CD4-positive, alpha-beta T cell treated with Interleukin-15 for 4 hours (primary cell): ENCODE measurements at regions not wholly inside any gene's neighbourhood (a gene's known extent, or its start where the extent isn't known, plus 50 kb on each side); places are given as distances from the start of the nearest gene placed in this dataset.

ENCODE experiments used
- DNase-seq: peaks from one replicate; pipeline ENCODE4 v3.0.0-alpha.2; 2020; ENCODE audit warnings: low spot score

DNA sequence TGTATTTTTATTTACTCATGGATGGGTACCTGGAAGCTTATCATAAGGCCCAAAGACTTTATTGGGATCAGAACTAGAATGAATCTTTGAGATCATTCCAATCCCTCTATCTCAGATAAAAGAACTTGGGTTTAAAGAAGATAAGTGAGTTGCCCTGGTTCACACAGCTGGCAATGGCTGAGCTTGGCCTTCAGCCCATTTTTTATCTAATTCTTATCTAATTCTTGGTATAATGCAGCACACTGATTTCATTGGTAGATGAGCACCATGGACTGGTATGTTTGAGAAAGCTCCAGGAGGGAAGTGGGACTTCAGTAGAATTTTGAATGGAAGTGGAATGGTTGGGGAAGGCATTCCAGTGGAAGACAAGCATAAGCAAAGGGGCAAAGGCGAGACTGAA lies 558.9 kb downstream of the REEP3 start:
- no peak for DNase-seq

DNA sequence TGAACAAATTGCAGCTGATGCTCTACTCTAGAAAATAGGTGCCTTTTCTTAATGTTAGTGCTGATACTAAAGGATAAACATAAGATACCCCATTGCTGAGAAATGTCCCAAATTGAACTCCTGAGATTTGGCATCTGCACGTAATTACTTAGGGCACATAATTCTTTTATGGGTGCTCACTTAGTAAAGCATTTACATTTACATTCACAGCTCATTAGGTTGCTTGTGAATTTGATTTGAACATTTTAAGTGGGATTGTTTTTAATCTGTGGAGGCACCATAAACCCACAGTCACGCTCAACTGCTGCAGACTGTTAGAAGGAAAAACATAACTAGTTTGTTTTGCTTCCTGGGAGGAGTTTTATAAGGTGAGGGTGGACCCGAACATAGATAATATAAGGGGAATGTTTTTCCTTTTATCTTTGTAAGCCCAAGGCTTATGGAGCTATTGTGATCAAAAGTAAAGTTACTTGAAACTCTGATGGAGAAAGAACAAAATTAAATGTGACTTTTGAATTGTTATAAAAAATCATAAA lies 560.8 kb downstream of the REEP3 start:
- DNase-seq: no peak

DNA sequence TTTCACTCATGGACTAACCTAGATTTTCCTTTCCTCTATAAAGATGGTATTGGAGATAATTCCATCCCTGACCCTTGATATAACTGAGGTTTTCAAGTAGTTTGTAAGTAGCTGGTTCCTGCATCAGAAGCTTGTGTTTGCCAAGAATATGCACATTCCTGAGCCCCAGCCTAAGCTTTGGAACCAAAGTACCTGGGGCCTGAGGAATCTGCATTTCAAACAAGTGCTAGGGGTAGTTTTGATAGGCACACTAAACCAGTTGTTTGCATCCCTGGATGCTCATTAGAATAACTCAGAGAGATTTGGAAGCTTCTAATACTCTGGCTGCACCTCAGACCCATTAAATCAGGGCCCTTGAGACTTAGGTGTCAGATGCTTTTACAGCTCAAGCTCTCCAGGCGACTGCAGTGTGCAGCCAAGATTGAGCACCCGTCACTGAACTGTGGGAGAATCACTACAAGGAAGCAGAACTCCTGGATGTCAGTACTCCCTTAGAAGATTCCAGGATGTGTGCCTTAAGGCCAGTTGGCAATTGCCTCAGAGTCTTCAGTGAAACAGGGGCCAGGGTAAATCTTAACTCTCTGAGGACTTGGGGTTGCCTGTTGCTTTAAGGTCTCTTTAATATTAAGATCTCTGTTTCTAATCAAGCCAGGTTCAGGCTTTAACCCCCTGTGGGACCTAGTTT lies 565.0 kb downstream of the REEP3 start:
- DNase-seq: no peak

DNA sequence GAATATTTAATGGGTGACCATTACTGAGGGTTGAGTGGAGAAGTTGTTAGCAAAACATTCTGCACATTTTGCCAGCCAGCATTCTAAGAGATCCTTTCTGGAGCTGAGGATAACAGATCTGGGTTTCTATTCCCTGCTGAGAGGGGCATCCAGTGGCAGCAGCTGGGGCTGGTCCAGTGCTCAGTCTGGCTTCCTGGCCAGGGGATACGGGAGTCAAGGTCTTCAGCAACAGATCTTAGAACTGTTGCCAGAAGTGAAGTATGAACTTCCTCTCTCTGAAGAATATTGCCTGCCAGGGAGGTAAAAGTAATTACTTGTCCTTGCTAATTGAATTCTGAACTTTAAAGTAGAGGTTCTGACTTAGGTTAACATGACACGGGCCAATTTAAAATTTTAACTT lies 568.4 kb downstream of the REEP3 start:
- no peak for DNase-seq

DNA sequence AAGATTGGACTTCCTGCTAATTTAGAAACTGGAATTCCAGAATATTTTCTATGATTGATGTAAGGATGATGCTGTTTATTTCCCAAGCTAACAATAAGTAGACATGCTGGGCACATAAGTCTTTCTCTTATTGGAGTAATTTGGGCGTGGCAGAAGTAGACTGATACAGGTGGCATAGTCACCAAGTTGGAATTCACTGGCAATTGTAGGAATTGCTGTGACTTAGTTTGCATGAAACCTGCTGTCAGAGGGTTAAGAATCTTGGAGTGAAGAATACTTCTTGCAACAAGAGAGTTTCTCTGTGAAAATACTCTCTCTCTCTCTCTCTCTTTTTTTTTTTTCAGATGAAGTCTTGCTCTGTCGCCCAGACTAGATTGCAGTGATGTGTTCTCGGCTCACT lies 569.7 kb downstream of the REEP3 start:
- no peak for DNase-seq

DNA sequence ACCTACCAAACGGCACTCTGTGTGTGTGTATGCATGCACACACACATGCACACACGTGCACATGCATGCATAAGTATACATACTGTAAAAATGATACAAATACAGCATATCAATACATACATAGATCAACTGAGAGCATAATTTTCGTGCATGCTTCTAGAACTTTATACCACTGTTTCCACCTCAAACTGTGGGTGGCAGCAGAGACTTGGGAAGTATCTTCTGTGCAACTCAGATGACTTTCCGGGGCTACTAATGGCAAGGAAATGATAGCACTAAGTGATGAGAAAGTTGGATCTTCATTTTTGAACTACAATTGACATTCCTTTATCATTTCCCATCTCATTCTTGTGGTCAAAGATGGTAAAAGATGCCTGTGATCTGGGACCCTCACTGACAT lies 570.7 kb downstream of the REEP3 start:
- no peak for DNase-seq

DNA sequence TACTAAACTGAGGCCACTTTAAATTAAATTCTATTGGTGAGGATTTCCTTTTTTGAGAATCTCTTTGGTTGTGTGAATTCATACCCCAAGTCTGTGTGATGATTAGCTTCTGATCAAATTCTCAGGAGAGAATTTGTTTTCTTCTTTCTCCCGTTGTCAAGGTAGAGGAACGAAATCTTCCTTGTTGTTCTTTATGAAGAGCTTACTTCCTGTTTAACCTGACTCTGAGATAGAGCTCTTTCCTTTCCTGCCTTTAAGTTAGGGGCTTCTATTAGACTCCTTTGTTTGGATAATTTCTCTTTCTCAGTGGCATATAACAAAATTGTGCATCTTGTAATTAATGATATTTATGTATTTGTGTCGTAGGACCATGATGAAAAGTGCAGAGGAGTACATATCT lies 572.1 kb downstream of the REEP3 start:
- DNase-seq: no peak

DNA sequence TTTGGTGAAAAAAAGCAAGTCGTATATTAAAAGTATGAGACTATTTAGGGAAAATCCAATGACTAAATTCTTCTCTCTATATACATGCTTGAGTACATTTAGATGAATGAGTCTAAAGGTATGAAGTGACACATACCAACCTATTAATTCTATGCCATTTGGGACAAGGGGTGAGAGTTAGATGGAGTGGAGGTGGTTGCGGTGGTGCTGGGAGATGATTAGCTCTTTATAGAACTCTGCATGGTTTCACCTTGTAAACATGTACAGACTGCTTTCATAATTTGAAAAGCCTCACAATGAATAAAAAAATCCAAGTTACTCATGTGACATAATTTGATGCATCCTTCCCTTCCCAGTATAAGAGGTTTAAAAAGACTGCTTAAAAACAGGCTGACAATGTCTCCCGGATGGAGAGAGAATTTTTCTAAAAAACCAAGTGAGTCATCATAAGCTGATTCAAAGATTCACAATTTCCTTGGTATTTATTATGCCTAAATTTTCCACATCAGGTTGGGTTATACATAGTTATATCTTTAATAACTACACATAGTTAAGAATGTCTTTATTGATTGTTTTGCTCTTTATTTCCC lies 572.8 kb downstream of the REEP3 start:
- DNase-seq: no peak

DNA sequence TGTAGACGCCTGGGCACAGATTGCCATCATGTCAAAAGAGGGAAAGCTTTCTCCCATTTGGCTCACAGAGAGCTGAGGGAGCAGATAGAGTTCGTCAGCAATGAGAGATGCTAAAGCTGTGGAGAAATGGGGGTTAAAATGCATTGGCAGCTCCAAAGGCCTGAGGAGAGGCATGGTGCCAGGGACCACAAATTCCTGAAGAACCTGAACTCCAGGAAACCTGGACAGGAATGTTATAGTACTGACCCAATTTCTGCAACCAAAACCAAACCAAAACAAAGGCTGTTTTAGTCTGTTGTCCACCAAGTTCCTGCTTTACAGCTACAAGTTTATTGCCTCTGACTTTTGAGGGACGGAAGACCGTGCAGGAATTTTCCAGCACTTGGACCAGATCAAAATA lies 575.7 kb downstream of the REEP3 start:
- DNase-seq: no peak

DNA sequence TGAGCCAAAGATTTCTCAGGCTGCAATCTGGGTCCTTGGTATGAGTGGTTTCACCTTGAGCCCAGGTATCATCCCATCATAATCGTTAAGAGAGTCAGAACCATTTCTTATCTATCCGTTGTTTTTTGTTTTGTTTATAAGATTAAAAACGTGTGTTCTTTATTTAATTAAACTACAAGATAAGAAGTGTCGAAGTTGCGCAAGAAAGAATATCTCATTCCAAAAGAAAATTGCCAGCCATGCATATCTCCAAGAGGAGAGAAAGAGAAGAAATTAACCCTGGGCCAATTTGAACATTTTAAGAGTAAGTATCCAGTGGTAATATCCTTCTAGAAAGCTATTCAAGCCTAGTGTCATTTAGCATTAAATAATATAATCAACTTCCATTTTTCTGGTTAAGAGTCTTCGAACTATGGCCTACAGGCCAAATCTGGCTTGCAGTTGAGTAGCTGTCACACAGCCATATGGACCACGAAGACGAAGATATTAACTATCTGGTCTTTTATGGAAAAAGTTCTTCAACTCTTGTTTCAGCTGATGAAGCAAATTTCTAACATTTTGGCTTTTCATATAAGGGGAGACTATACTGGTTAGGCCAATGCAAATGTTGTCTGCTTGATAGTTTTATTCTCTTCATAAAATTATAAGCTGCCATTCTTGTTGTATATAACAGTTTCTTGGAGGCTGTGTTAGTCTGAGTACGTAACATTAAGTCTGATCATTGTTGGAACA lies 576.4 kb downstream of the REEP3 start:
- no peak for DNase-seq

DNA sequence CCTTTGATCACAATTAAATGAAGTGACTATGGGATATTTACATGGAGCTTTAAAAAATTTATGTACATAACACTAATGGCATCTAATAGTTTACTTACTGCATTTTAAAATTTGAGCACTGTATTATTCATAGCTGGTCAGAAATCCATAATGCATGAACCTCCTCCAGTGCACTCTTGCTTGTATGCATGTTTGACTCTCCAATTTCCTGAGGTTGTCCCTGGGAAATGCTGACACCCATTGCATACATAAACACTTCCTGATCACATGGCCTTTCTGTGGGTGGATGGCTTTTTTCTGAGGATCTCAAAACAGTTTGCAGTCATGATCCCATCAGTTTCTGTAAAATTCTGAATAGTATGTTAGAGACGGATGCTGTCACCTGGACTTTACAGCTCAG lies 577.8 kb downstream of the REEP3 start:
- DNase-seq: no peak

DNA sequence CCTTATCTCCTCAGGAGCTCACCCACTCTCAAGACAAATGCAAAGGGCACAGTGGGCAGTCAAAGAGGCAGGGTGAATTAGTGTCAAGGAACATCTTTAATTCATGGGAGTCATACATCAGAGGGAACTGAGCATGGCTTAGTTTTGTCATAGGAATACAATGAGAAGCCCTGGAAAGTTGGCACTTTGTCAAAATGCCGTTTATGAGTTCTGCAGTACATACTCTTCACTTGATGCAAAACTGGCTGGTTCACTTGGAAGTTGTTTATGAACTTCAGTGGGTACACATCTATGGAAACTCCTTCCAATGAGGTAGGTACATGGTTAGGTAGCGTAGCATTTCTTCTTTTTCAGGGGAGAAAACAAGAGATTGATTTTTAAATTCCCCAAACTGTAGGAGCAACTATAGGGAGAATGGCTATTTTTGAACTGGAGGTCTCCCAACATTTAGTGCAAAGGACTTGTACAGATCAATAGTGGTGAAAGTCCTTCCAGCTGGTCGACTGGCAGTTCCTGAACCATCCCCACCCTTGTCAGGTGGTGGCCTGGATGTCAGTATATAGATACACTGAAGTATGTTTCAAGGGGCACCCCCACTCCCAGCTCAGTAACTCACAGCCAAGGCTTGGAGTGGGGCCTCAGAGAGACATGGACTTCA lies 580.5 kb downstream of the REEP3 start:
- no peak for DNase-seq

DNA sequence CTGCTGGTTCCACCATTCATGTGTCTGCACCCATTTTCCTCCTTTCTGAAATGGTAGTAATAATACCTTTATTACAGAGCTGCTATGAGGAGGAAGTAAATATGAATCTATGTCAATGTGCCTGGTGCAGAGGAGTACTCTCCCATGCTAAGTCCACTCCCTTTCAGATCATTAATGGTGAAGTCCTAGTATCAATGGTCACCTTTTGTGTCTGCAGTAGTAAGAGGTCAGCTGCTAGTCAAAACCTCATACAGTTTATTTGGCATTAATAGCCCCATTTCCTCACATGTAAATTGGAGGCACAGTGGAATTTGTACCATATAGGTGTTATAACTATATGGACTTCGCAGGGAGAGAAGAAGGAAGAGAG lies 581.0 kb downstream of the REEP3 start:
- no peak for DNase-seq

DNA sequence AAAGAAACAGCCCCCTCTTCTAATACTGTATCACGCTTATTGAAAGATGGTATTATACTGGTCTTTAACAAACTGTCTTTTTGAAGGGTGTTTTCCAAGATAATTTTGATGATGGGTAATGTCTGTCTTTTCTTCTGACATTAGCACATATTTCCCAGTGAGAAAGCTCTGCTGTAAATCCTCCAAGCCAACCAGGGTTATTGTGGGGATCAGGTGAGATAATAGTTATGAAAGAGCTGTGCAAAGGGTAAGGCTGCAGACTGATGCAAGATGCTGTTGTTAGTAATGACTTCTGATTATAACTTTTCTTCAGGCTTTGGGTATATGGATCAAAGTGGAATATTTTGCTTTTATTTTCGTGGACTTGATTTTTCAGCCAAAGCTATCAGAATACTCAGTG lies 581.7 kb downstream of the REEP3 start:
- no peak for DNase-seq

DNA sequence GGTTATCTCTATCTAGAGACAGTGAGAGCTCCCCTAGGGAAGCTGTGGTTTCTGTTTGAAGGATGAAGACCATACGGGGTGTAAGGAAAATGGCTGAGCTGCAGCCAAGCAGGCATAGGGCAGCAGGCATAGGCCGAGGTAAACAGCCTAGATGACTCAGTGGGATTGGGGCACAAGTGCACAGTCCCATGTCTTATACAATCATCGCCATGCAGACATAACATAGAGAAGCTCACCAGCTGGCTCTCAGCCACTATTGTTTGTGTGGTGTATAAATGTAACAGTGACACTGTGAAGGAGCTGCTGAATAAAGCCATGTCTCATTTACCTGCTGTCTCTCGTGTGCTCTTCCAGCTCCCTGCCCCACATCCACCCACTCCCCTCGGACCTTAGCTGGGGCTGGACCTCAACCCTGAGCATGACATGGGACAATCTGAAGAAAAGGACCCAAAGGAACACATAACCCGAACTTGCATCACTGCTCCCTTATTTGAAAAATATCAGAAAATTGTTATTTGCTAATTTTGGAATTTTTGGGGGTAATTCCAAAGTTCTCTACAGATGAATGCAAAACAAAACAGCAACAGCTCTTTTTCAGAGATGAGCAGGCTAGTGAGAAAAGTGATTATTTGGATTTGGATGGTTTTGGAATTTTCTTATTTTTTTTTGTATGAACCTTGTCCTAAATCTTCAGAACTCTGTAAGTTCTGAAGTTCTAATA lies 582.7 kb downstream of the REEP3 start:
- no peak for DNase-seq

DNA sequence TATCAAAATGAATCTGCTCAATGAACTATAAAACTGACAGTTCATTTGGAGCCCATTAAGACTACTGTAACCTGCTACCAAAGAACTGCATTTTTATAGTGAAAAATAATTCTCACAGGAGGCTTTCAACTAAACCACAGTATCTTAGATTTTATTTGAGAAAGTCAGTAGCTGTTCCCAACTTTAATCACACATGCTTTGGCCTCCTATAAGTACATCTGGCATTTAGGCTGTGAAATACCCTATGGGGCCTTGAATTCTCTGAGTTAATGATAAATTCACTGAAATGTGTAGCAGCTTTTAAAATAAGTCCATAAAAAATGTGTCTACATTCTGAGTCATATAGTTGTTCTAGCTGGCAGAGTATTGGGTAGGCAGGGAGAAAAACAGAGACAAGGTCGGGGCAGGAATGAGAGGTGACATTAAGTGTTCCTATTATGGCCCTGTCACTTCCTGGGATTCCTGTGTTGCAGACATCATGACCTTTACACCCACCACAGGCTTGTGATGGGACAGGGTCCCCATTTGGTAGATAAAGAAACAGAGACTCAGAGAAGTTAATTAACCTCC lies 588.8 kb downstream of the REEP3 start:
- DNase-seq: no peak

DNA sequence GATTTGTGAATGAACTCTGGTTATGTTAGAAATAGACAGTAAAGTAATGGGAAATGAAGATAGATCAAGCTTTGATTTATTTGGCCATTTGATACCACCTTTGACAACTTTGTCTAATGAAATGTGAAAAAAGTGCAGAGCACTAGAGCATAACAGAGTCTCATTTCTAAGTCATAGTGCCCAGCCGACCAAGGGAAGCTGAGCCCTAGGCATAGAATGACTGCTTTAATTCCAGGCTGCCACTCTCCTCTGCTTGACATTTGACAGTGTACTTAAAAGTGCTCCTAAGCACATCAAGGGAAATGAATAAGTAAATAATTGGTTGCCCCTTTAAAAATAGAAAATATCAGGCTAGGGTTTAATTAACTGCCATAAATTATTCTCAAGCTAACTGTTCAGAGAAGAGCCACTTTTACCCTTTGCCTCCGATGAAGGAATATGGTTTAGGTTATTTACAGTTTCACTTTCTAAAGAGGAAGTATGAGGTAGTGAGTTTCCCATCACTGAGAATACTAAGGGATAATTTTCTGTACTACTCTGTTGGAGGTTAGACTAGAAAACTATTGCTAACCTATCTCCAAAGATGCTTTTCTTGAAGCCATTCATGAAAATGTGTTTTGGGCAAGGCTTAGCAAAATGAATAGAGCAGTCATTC lies 591.6 kb downstream of the REEP3 start:
- no peak for DNase-seq

DNA sequence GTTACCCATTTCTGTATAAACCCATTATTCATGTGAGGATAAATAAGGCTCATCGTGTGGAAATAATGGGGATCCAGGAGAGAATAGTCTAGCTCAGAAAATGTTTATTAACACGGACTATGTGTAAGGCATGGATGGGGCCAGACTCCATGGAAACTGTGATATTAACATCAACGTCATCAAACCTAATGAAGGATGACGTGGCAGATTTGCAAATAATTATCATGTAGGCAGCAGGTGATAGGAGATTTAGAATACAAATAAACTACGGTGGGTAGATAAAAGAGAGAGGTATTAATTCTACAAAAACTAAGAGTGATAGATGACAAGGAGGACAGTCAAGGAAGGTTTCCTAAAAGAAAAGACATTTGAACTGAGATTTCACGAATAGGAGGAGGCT lies 592.2 kb downstream of the REEP3 start:
- DNase-seq: no peak

DNA sequence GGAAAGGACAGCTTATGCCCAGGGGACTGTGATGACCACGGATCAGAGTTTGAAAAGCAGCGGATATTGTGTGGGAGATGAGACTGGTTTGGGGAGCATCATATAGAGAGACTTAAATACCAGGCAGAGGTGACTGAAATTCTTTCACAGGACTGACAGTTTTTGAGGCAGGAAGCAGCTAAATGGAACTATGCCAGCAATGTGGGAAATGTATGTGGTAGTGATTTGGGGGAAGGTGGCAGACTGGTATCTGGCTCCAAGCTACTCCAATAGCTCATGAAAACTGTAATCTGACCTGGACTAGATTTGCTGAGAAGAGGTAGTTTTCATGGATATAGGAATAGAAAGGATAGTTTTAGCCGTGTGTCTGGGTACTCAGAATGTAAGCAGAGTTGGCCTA lies 592.6 kb downstream of the REEP3 start:
- DNase-seq: no peak

DNA sequence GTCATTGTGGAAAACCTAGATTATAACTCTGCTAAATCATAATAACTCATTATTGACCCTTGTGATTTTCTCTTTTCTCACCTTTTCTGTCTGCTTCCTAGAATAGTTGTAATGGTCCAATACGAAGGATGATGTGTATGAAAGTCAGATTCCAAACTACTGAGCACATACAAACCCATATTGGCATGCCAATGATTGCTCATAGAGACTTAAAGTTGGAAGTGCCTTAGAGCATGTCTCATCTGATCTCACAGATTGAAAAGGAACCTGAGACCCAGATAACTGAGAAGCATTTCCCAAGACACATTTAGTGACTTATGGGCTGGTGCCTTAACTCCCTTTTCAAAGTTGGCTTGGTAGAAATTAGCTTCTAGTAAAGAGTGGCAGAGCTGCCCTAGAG lies 594.3 kb downstream of the REEP3 start:
- no peak for DNase-seq

DNA sequence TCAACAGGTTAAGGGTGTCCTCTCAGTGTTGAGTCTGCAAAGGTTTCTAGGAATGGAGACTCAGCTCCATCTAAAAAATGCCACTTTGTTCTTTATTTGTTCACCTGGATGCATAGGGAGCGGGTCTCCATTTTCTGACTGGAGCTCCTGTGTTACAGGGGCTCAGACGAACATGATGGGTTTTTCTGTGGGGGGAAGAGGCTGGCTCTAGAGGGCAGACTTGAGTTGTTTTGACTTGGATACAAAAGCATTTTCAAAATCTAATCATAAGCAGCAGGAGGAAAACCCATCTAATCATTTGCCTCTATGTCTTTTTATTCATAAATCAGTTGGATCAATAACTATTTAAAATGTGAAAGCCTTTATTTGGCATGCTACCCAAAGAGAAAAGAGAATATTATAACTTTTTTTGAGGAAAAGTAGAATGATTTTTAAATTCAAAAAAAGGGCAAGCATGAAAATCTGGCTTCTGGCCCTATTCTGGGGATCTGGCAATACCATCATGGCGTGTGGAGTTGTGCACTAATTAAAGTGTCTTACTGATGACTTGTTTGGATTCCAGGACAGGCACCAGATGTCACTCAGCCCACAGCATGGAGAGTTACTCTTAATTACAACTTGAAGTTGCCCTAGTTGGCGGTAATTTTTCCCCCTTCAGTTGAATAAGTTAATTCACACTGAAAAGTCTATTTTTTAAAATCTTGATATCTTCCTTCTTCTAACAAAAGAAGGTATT lies 594.9 kb downstream of the REEP3 start:
- DNase-seq: no peak
